D341Med (cell line): ENCODE measurements at regions not wholly inside any gene's neighbourhood (a gene's known extent, or its start where the extent isn't known, plus 50 kb on each side); places are given as distances from the start of the nearest gene placed in this dataset.

Experiments used
- DNase-seq: peaks from one replicate; pipeline ENCODE4 v3.0.0; 2012; ENCODE audit warnings: low spot score

GRCh38 chr6:79302341-79302740, 67.9 kb upstream of the HMGN3 start:
- DNase-seq, result no peak

GRCh38 chr6:79301290-79301689, 66.8 kb upstream of the HMGN3 start:
- no peak for DNase-seq

GRCh38 chr6:79296211-79296610, 61.7 kb upstream of the HMGN3 start:
- no peak for DNase-seq
